Suprapubic skin (tissue), 4 donors: ENCODE measurements at regions not wholly inside any gene's neighbourhood (a gene's known extent, or its start where the extent isn't known, plus 50 kb on each side); places are given as distances from the start of the nearest gene placed in this dataset.

Experiments
- DNase-seq, 2 donors: peaks; one replicate each; pipeline ENCODE4 v3.0.0-alpha.2; 2019; ENCODE audit warnings: low spot score in 2 of 2
- H3K27ac ChIP-seq: fragments of 200-600 bp; sonication (generic); one replicate; pipeline ENCODE4 v1.5.1; 2019
- H3K27me3 ChIP-seq: fragments of 200-600 bp; sonication (generic); one replicate; pipeline ENCODE4 v1.5.1; 2019
- H3K36me3 ChIP-seq: fragments of 200-600 bp; sonication (generic); one replicate; pipeline ENCODE4 v1.5.1; 2019
- H3K4me1 ChIP-seq: fragments of 200-600 bp; sonication (generic); one replicate; pipeline ENCODE4 v1.5.1; 2019
- H3K4me3 ChIP-seq: fragments of 200-600 bp; sonication (generic); one replicate; pipeline ENCODE4 v1.5.1; 2019; ENCODE audit warnings: mild to moderate bottlenecking
- H3K9me3 ChIP-seq: fragments of 200-600 bp; sonication (generic); one replicate; pipeline ENCODE4 v1.5.1; 2019
- CTCF ChIP-seq, 2 donors: fragments of 200-600 bp in 1 of 2; fragments of 450-650 bp in 1 of 2; sonication (generic) in 1 of 2; IDR thresholded peaks; one replicate each; pipeline ENCODE4 v1.5.1; 2016 to 2019; ENCODE audit warnings: antibody characterized with exemption in 2 of 2, mild to moderate bottlenecking in 1 of 2, moderate library complexity in 1 of 2
- EP300 ChIP-seq: sonication (generic); formaldehyde crosslinking; IDR thresholded peaks from one replicate; pipeline ENCODE4 v1.6.1; 2017; ENCODE audit warnings: antibody characterized with exemption
- POLR2A ChIP-seq, 2 donors: fragments of 450-650 bp; IDR thresholded peaks; one replicate each; pipeline ENCODE4 v1.6.1; 2017; ENCODE audit warnings: antibody characterized with exemption in 2 of 2, mild to moderate bottlenecking in 2 of 2, moderate library complexity in 2 of 2
- POLR2AphosphoS5 ChIP-seq, 3 donors: sonication (generic); formaldehyde crosslinking; IDR thresholded peaks; one replicate each; pipeline ENCODE4 v1.6.1; 2017; ENCODE audit warnings: antibody characterized with exemption in 3 of 3
- WGBS: methylation state at CpG from one replicate; pipeline ENCODE4 v1.1.5; 2018; 5-methylcytosine and 5-hydroxymethylcytosine counted together

- H3K9me3 ChIP-seq = no peaks in the 10 kb centered on the region
- H3K4me1 ChIP-seq = no peaks in the 10 kb centered on the region
- DNase-seq = no peak
- H3K4me3 ChIP-seq = no peak overlapping the region
- no peaks in the 10 kb centered on the region for H3K27me3 ChIP-seq
- H3K27ac ChIP-seq = no peak overlapping the region
- TF ChIP-seq CTCF (IDR thresholded peaks at IDR 0.05) = no peak
- TF ChIP-seq POLR2AphosphoS5 (IDR thresholded peaks at IDR 0.05) = no peak
- TF ChIP-seq POLR2A (IDR thresholded peaks at IDR 0.05) = no peak
- no peak for TF ChIP-seq EP300
- H3K36me3 ChIP-seq = no peaks in the 10 kb centered on the region
- WGBS = 80% methylated on average over 1 of the region's 1 CpG
Observed at GRCh38 chr15:36256404-36256807, 323.0 kb upstream of the CDIN1 start.

GRCh38 chr15:36263666-36264065 is 315.8 kb upstream of the CDIN1 start:
- TF ChIP-seq CTCF (IDR thresholded peaks at IDR 0.05) (no peak), POLR2AphosphoS5 (IDR thresholded peaks at IDR 0.05) (no peak), POLR2A (IDR thresholded peaks at IDR 0.05) (no peak), EP300 (no peak)
- no peaks in the 10 kb centered on the region for H3K4me1 ChIP-seq
- H3K4me3 ChIP-seq = no peak overlapping the region
- no peak for DNase-seq
- WGBS = 65% methylated on average over 2 of the region's 2 CpGs
- H3K9me3 ChIP-seq = no peaks in the 10 kb centered on the region
- H3K36me3 ChIP-seq = no peaks in the 10 kb centered on the region
- no peaks in the 10 kb centered on the region for H3K27me3 ChIP-seq
- H3K27ac ChIP-seq = no peak overlapping the region

DNA sequence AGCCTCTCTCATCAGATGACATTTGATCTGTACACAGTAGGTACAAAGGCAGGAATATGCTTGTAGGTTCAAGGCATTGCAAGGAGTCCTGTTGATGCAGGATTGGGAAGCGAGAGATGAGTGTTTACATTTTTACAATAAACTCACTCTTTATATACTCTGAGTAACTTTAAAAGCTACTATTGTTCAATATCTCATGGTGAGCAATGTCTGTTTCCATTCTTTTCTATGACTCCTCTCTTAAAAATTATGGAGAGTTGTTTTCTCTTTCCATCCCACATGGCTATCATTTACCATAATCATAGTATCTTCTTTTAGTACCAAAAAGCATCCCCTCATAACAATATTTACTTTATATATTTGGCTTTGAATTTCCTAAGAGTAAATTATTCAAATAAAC is 314.0 kb upstream of the CDIN1 start:
- TF ChIP-seq EP300 (no peak), POLR2AphosphoS5 (IDR thresholded peaks at IDR 0.05) (no peak), CTCF (IDR thresholded peaks at IDR 0.05) (no peak), POLR2A (IDR thresholded peaks at IDR 0.05) (no peak)
- Histone ChIP-seq H3K27me3 (no peaks in the 10 kb centered on the region), H3K27ac (no peak overlapping the region), H3K9me3 (no peaks in the 10 kb centered on the region), H3K4me3 (no peak overlapping the region), H3K36me3 (no peaks in the 10 kb centered on the region), H3K4me1 (no peaks in the 10 kb centered on the region)
- 93% methylated on average over 1 of the region's 1 CpG for WGBS
- no peak for DNase-seq

DNA sequence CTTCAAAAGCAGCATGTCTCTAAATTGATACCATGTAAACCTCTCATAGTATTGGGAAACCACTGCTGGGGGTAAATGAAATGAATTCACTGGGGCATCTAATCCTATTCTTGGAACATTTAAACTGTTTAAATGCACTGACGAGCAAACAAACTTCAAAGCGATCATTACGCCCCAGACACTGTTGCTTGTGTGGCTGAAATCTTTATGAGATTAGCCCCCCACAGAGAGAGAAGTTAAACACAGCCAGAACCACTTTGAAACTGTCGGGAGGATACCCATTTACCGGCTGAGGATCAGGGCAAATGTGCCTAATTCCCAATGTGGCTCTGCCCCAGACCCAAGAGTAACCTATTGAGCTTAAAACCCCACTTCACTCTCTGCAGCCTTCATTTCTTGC is 308.4 kb upstream of the CDIN1 start:
- Histone ChIP-seq H3K9me3 (no peaks in the 10 kb centered on the region), H3K36me3 (no peaks in the 10 kb centered on the region), H3K27ac (no peak overlapping the region), H3K4me3 (no peak overlapping the region), H3K4me1 (no peaks in the 10 kb centered on the region), H3K27me3 (no peaks in the 10 kb centered on the region)
- 79% methylated on average over 5 of the region's 5 CpGs for WGBS
- no peak for DNase-seq
- TF ChIP-seq EP300 (no peak), CTCF (IDR thresholded peaks at IDR 0.05) (no peak), POLR2A (IDR thresholded peaks at IDR 0.05) (no peak), POLR2AphosphoS5 (IDR thresholded peaks at IDR 0.05) (no peak)

- Histone ChIP-seq H3K4me3 (no peak overlapping the region), H3K4me1 (no peaks in the 10 kb centered on the region), H3K27ac (no peak overlapping the region), H3K36me3 (no peaks in the 10 kb centered on the region), H3K9me3 (peaks cover 12% of the 10 kb centered on the region), H3K27me3 (no peaks in the 10 kb centered on the region)
- no peak for TF ChIP-seq EP300
- TF ChIP-seq POLR2A (IDR thresholded peaks at IDR 0.05) = no peak
- no peak for TF ChIP-seq CTCF (IDR thresholded peaks at IDR 0.05)
- TF ChIP-seq POLR2AphosphoS5 (IDR thresholded peaks at IDR 0.05) = no peak
- 67% methylated on average over 2 of the region's 2 CpGs for WGBS
- no peak for DNase-seq
Observed at GRCh38 chr15:36275656-36276055, 303.8 kb upstream of the CDIN1 start.
